ENCODE measurements at regions not wholly inside any gene's neighbourhood (a gene's known extent, or its start where the extent isn't known, plus 50 kb on each side); places are given as distances from the start of the nearest gene placed in this dataset.

GRCh38 chr11:21646351-21646750 is 546.5 kb upstream of the ANO5 start:
- no TSS peak for BruUV-seq (replicated peaks)
- H3K79me2 ChIP-seq (ENCODE audit: control insufficient read depth, insufficient read depth, low read length), result no peaks in the 10 kb centered on the region
- H3K9ac ChIP-seq (ENCODE audit: insufficient read depth in 1 of 2, low read depth in 2 of 2, low read length in 2 of 2), result no peak overlapping the region
- no peaks in the 10 kb centered on the region for H3K36me3 ChIP-seq (ENCODE audit: control insufficient read depth, insufficient read depth, low read length)
- WGBS (ENCODE audit: insufficient coverage, low coverage, missing lambda C conversion rate), result 0% methylated on average over 1 of the region's 1 CpG
- intact Hi-C loops (cut with micrococcal nuclease) (no loop called here), in situ Hi-C loops (cut with MboI) (no loop called here)
- TF ChIP-seq SMAD2 (IDR thresholded peaks at IDR 0.05; ENCODE audit: low read depth, low read length), result no peak
- TF ChIP-seq EWSR1 (IDR thresholded peaks at IDR 0.05; ENCODE audit: borderline replicate concordance, low read depth, partially characterized antibody), result no peak
- TF ChIP-seq BRD4 (IDR thresholded peaks at IDR 0.05), result no peak
- TF ChIP-seq HEY1 (CRISPR knock-in tag; IDR thresholded peaks at IDR 0.05; ENCODE audit: borderline replicate concordance), result no peak
- TF ChIP-seq ZNF445 (CRISPR knock-in tag; IDR thresholded peaks at IDR 0.05; ENCODE audit: low read depth), result no peak
- TF ChIP-seq CHD4 (IDR thresholded peaks at IDR 0.05; ENCODE audit: insufficient read depth, insufficient replicate concordance, low read depth, low read length, poor library complexity, severe bottlenecking), result no peak
- TF ChIP-seq GMEB1 (CRISPR knock-in tag; IDR thresholded peaks at IDR 0.05), result no peak
- no peak for TF ChIP-seq EZH2 (IDR thresholded peaks at IDR 0.05; ENCODE audit: borderline replicate concordance, low read depth, low read length)
- no peak for TF ChIP-seq FOXK2 (conservative IDR thresholded peaks at IDR 0.05 in 1 of 2, IDR thresholded peaks at IDR 0.05 in 1 of 2; ENCODE audit: low read depth in 2 of 2)
- TF ChIP-seq GTF3C2 (IDR thresholded peaks at IDR 0.05; ENCODE audit: borderline replicate concordance, extremely low read depth, insufficient read length), result no peak
- TF ChIP-seq ZNF124 (CRISPR knock-in tag; IDR thresholded peaks at IDR 0.05), result no peak
- DNase-seq (ENCODE audit: extremely low read depth in 1 of 4, low spot score in 3 of 4) (no peak), FAIRE-seq (no peak), ATAC-seq (no peak)
- ChIA-PET CTCF (ENCODE audit: low intra/inter-chr PET ratio) (no interaction called here), POLR2A (no interaction called here)
- H2AFZ ChIP-seq (ENCODE audit: low read depth, low read length), result no peak overlapping the region
- H3K4me1 ChIP-seq (replicated peaks in 1 of 2; ENCODE audit: control insufficient read depth in 2 of 2, insufficient read depth in 2 of 2, low read length in 2 of 2), result no peaks in the 10 kb centered on the region
- no peaks in the 10 kb centered on the region for H3K9me1 ChIP-seq (ENCODE audit: control insufficient read depth, insufficient read depth, low read length)
- no peaks in the 10 kb centered on the region for H4K20me1 ChIP-seq (replicated peaks; ENCODE audit: control insufficient read depth, insufficient read depth, low read length)
- H3K4me2 ChIP-seq (ENCODE audit: insufficient read depth, low read length), result no peak overlapping the region
- H3K9me3 ChIP-seq (replicated peaks; ENCODE audit: control insufficient read depth, insufficient read depth, low read depth, low read length), result no peaks in the 10 kb centered on the region
- H3K4me3 ChIP-seq, result no peak overlapping the region
- no peaks in the 10 kb centered on the region for H3K27me3 ChIP-seq (ENCODE audit: control insufficient read depth in 2 of 2, insufficient read depth in 2 of 2, low read length in 2 of 2)
- H3K27ac ChIP-seq (ENCODE audit: extremely low read depth, low read depth, low read length), result no peak overlapping the region
